Calu3 (cell line): ENCODE measurements at regions not wholly inside any gene's neighbourhood (a gene's known extent, or its start where the extent isn't known, plus 50 kb on each side); places are given as distances from the start of the nearest gene placed in this dataset.

Experiments
- BruUV-seq: library from RNA; stranded (reverse); fragments of 400-500 nt; replicated peaks from 2 replicates; lab custom pipeline; 2021; lab: Mats Ljungman, UMichigan
- CTCF ChIA-PET: fragments of 300-600 bp; sonication (Branson Sonifier 250); formaldehyde crosslinking; loops from one replicate; lab custom pipeline; 2022; ENCODE audit warnings: antibody characterized with exemption; lab: Charles Lee
- DNase-seq: peaks from one replicate; pipeline ENCODE4 v3.0.0; 2022
- H3K27ac Mint-ChIP-seq: one replicate; pipeline ENCODE4 v1.8.0; 2022; ENCODE audit warnings: mixed read lengths; ENCODE audit not compliant: unreplicated experiment
- H3K27me3 Mint-ChIP-seq: one replicate; pipeline ENCODE4 v1.8.0; 2022; ENCODE audit warnings: mixed read lengths; ENCODE audit not compliant: unreplicated experiment
- H3K36me3 Mint-ChIP-seq: one replicate; pipeline ENCODE4 v1.8.0; 2022; ENCODE audit warnings: mild to moderate bottlenecking, moderate library complexity, mixed read lengths; ENCODE audit not compliant: insufficient read depth, unreplicated experiment
- H3K4me1 Mint-ChIP-seq: one replicate; pipeline ENCODE4 v1.8.0; 2022; ENCODE audit warnings: mild to moderate bottlenecking, low read depth, mixed read lengths; ENCODE audit not compliant: unreplicated experiment
- H3K4me3 Mint-ChIP-seq: one replicate; pipeline ENCODE4 v1.8.0; 2022; ENCODE audit warnings: mild to moderate bottlenecking, low read depth, moderate library complexity, mixed read lengths; ENCODE audit not compliant: unreplicated experiment
- H3K9me3 Mint-ChIP-seq: one replicate; pipeline ENCODE4 v1.8.0; 2022; ENCODE audit warnings: low read depth, mixed read lengths; ENCODE audit not compliant: unreplicated experiment
- CTCF ChIP-seq: fragments of 200-600 bp; IDR thresholded peaks from one replicate; pipeline ENCODE4 v1.8.0; 2022; ENCODE audit warnings: antibody characterized with exemption; ENCODE audit not compliant: unreplicated experiment
- intact Hi-C: fragments of 100-400 bp; cut with micrococcal nuclease; formaldehyde crosslinking; loops from one replicate; pipeline ENCODE4 v1.10.0; 2022; ENCODE audit not compliant: unreplicated experiment

- Mint-ChIP-seq H3K27me3 (no peaks in the 10 kb centered on the region), H3K9me3 (peaks cover 2% of the 10 kb centered on the region), H3K4me1 (no peaks in the 10 kb centered on the region), H3K27ac (no peak overlapping the region), H3K4me3 (no peak overlapping the region), H3K36me3 (no peaks in the 10 kb centered on the region)
- CTCF ChIA-PET = no interaction called here
- intact Hi-C loops = no loop called here
- TF ChIP-seq CTCF = no peak
- no peak for DNase-seq
- BruUV-seq = no TSS peak
These were observed 1893.0 kb upstream of the PCDH20 start for GRCh38 chr13:63308549-63309165.

- peaks cover 1% of the 10 kb centered on the region for H3K9me3 Mint-ChIP-seq
- H3K27me3 Mint-ChIP-seq = no peaks in the 10 kb centered on the region
- CTCF ChIA-PET = no interaction called here
- TF ChIP-seq CTCF = no peak
- H3K36me3 Mint-ChIP-seq = no peaks in the 10 kb centered on the region
- no peak overlapping the region for H3K4me3 Mint-ChIP-seq
- no peaks in the 10 kb centered on the region for H3K4me1 Mint-ChIP-seq
- no peak for DNase-seq
- H3K27ac Mint-ChIP-seq = no peak overlapping the region
- BruUV-seq = no TSS peak
- intact Hi-C loops = no loop called here
These were observed 1891.6 kb upstream of the PCDH20 start for GRCh38 chr13:63307228-63307627.

- no peak overlapping the region for H3K4me3 Mint-ChIP-seq
- CTCF ChIA-PET = no interaction called here
- intact Hi-C loops = no loop called here
- no peak for TF ChIP-seq CTCF
- no peaks in the 10 kb centered on the region for H3K27me3 Mint-ChIP-seq
- H3K27ac Mint-ChIP-seq = no peak overlapping the region
- no peaks in the 10 kb centered on the region for H3K9me3 Mint-ChIP-seq
- no peaks in the 10 kb centered on the region for H3K4me1 Mint-ChIP-seq
- H3K36me3 Mint-ChIP-seq = no peaks in the 10 kb centered on the region
- BruUV-seq = no TSS peak
- DNase-seq = no peak
These were observed 1890.0 kb upstream of the PCDH20 start for GRCh38 chr13:63305641-63306133.

- TF ChIP-seq CTCF = no peak
- no peak for DNase-seq
- CTCF ChIA-PET = no interaction called here
- no peak overlapping the region for H3K27ac Mint-ChIP-seq
- H3K4me1 Mint-ChIP-seq = no peaks in the 10 kb centered on the region
- no peaks in the 10 kb centered on the region for H3K27me3 Mint-ChIP-seq
- H3K9me3 Mint-ChIP-seq = no peaks in the 10 kb centered on the region
- intact Hi-C loops = no loop called here
- no TSS peak for BruUV-seq
- no peaks in the 10 kb centered on the region for H3K36me3 Mint-ChIP-seq
- H3K4me3 Mint-ChIP-seq = no peak overlapping the region
These were observed 1888.8 kb upstream of the PCDH20 start for GRCh38 chr13:63304497-63304896.
